ENCODE measurements at regions not wholly inside any gene's neighbourhood (a gene's known extent, or its start where the extent isn't known, plus 50 kb on each side); places are given as distances from the start of the nearest gene placed in this dataset.

DNA sequence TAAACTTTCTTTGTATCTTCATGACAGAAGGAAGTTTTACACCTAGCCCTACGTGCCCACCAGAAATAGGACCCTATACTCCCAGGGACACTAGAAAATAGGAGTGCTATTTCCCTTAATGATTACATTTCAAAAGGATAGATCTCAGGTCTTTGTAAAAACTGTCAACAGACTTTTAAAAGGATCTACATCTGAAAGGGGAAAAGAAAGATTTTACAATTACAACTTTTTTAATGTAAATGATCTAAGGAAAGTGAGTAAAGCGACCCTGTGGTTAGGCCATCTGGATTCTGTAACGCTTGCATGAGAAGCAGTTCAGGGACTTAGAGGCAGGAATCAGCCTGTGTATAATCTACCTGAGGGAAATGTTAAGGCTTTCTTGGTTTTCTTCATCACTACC lies 431.8 kb upstream of the MC4R start:
- no peak for DNase-seq

DNA sequence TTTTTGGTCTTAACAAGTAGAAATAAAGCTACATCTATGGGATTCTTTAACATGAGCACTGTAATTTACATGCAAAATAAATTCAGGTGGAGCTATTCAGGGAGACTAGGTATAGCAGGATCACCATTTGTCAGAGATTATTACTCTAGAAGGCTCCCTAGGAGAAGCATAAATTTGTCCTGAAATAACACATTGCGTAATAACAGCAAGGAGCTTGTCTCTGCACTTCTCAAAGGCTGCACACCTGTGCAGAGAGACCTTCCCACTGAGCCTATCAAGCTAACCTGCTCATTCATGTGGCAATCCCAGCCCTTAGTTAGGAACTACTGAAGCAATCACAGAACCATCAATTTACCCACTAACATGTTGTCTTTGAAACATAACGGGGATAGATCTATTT lies 437.4 kb upstream of the MC4R start:
- DNase-seq, result no peak

DNA sequence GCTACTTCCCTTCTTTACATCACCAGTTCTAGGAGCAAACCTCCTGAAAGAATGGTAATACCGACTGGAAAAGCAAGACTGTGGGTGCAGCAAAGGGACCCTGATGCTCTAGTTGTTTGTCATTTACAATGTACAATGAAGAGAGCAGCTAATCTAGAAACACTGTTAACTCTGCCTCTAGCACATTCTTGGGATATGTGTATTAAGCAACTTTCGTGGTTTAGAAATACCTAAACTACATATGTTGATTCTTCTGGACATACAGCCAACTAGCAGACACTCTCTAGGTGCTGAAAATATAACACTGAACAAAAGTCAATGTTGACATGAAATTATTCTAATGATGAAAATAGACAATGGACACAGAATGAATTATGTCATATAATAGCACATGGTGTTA lies 440.3 kb upstream of the MC4R start:
- no peak for DNase-seq

DNA sequence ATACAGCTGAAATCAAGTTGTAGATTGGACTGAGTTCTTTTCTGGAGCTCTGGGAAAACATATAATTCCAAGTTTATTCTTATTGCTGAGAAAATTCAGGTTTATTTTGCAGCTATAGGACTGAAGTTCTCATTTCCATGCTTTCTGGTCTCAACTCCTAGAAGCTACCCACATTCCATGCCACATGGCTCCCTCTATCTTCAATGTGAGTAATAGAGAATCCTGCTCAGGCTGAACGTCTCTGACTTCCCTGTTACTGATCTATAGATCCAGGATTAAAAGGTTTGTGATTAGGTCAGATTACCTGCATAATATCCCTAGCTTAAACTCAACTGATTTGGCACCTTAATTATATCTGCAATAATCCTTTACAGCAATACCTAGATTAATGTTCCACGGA lies 453.8 kb upstream of the MC4R start:
- no peak for DNase-seq

DNA sequence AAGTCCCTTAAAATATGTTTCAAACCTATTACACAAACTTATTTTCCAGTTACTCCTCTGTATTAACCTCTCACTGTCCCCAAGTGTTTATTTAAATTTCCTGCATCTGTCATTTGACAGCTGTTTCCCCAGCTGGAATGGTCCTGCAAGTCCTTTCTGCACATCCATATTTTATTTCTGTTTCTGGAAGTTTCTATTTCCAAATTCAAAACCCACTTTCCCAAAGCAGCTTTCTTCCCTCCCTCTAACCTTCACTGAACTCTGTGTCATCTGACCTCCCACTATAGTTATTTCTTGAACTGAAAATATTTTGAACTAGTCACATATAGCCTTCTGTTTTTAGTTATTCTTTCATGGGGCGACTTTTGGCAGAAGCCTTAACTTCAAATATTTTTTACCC lies 459.4 kb upstream of the MC4R start:
- DNase-seq, result no peak

DNA sequence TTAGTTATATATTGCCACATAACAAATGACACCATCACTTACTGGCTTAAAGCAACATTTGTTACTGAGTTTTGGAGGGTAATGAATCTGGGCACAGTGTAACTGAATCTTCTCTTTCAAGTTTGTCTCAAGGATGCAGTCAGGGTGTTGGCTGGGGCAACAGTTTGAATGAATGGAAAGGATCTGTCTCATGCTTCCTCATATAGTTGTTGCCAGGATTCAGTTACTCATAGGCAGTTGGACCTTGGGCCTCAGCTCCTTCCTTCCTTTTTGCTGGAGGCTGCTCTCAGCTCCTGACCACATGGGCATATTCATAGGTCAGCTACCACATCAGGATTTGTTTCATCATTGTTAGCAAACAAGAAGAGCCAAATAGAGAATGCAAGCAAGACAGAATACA lies 466.1 kb upstream of the MC4R start:
- peak in 1 of 3 donors; percentile 11 for DNase-seq

DNA sequence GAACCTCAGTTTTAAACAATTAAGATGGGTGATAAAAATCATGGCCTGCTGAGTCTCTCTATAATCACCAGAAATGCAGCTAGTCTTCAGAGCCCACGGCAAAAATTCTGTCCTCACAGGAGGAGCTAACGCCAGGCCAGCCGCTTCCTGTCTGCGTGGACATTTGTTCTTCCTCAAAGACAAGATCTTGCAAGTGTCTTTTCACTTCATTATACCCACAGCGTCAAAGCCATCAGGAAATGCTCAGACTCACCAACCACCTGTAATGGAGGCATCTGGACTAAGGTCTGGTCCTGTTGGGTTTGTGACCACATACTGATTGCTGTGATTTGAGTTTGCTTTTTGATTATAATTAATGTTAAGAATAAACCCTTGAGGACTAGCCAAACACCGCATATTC lies 473.8 kb upstream of the MC4R start:
- no peak for DNase-seq

DNA sequence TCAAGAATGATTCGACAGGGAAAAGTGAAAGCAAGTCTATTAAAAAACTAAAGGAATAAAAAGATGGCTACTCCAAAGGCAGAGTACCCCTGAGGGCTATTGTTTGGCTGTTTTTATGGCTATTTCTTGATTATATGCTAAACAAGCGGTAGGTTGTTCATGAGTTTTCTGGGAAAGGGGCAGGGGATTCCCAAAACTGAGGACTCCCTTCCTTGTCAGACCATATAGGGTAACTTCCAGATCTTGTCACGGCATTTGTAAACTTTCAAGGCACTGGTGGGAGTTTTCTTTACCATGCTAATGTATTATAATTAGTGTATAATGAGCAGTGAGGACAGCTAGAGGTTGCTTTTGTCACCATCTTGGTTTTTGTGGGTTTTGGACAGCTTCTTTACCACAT lies 474.9 kb upstream of the MC4R start:
- no peak for DNase-seq

DNA sequence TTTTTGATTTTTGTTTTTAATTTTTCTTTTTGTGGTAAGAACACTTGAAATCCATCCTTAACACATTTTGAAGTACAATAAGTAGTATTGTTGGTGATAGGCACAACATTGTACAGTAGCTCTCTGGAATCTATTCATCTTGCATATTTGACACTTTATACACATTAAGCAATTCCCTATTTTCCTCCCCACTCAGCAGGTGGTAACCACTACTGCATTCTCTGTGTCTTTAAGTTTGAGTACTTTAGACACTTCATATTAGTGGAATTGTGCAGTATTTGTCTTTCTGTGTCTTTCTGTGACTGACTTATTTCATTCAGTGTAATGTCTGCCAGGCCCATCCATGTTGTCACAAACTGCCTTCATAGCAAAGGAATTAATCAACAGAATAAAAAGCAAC lies 471.7 kb upstream of the CDH20 start:
- DNase-seq, result no peak

DNA sequence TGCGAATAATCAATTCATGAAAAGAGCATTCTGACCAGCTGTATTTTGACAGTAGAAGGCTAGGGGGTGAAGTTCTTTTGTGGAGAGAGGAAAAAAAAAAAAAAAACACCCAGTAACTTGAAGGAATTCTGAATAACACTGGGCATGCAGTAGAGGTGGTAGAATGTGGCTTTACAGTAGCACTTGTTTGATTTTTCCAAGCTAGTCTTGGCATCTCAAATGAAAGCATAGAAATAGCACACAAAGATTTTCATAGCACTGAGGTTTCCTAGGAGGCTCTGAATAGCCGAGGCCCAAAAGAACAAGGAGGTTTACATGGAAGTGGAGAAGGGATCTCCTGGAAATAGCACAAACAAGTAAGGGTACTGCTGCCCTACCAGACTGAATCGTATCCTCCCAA lies 470.2 kb upstream of the CDH20 start:
- no peak for DNase-seq

DNA sequence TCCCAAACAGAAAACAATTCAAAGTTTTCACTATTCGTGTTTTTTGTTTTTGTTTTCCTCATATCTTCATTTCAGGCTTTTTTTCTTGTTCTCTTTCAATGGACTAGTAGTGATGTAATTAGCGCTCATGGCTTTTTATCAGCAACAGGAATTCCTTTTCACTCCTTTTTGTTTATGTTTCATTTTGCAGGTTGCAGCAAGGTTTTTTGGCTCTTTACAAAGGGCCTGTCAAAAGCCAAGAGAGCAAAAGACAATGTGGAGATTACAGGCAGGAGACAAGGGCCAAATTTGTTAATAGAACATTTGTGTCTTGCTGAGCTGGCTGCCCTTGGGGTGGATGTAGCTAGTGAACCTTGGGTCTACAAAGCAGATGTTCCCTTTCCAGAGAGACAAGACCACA lies 467.4 kb upstream of the CDH20 start:
- no peak for DNase-seq

DNA sequence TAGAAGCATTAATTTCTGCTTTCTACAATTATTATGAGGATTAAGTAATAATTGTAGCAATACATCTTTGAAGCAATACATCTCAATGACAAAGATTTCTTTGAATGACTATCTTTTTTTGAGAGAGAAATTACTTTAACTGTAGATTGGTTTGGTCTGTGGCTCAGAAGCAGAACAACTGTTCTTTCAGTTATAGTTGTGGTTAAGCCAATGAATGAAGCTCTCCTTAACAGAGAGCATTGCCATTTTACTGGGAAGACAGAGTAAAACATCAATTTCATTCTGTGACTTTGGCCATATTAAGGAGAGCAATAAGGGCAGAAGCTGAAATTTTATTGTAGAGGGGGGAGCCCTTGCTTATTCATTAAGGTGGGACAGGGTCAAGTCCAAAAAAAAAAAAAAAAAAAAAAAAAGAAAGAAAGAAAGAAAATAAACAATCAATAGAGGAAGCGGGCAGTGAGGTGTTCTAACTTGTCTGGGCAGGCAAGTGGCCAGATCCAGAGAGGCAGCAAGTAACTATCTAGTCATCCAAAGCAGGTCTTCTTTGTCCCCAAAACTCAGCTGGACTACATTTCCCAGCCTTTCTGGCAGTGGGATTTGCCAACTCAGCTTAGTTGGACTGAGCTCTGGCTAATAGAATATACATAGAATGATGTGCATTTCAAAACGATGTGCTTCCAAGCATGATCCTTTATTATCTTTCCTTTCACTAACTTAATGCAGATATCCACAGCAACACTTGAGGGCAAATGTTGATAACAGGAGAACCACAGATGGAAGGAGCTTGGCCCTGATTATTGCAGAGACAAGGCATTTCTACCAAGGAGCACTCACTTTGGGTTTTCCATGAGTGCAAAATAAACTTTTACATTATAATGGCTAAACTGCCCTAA lies 462.7 kb upstream of the CDH20 start:
- DNase-seq, result no peak

DNA sequence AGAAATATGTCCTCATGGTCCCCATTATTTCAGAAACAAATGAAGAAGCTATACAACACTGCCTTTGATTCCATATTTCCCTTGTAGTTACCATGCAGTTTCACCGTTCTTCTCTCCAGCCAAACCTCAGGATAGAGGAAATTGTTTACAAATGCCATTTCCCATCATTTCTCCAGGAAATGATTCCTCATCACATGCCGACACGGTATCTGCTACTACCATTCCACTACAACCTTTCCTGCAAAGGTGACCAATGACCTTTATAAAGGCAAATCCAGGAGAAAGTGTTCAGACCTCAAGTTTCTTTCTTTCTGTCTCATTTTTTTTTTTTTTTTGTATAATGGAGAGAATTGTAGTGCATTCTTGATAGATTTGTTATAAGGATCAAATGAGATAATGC lies 460.8 kb upstream of the CDH20 start:
- no peak for DNase-seq

DNA sequence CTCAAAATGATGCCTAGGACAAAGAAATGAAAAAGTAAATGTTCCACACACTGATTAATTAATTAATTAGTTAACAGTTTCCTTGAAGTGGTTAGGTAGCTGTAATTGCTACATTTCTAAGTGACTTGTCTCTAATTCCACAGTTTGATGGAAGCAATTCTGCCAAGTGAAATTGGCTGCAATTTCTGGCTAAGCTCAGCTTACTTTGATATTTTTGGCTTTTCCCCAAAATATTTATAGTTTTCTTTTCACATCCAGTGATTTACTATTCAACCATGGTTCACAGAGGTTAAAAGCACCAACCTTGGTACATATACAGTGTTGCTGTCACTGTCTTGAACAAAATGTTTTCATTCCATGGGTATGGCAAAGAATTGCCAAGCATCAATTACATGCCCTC lies 459.5 kb upstream of the CDH20 start:
- no peak for DNase-seq

DNA sequence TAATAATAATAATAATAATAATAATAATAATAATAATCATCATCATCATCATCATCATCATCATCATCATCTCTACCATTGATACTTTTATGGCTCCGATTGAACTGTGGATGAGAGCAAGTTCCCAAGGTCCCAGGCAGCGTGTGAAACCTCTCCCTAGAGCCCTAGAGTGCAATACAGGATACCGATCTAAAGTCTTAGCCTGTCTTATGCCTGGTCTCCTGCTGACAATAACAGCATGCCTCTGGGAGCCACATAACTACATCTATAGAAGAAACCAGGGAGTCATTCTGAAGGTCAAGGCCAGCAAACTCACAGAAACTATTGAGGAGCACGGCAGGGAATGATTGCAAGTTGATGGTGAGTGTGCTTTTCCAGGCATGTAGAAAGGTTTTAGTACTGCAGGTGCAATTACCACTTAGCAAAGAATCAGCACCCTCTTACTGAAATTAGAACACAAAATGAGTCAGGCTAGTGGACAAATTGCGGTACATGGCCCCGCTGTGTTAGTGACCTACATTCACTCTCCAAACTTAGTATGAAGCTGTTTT lies 457.2 kb upstream of the CDH20 start:
- no peak for DNase-seq

DNA sequence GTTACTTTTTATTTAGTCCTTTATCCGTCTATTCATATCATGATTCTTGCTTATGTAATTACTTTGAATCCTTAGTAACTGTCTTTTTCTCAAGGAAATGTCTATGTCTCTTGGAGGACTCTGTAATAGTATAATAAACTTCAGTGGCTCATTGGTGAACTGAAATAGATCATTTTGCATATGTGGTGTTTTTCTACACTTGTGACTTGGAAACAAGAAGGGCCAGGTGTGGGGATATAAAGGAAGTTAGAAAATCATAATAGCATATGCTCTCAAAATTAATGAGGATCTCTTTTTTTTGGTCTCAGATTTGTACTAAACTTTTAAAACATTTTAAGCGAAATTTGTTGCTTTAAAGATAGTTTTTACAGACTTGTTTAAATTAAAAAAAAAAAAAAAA lies 453.0 kb upstream of the CDH20 start:
- no peak for DNase-seq

DNA sequence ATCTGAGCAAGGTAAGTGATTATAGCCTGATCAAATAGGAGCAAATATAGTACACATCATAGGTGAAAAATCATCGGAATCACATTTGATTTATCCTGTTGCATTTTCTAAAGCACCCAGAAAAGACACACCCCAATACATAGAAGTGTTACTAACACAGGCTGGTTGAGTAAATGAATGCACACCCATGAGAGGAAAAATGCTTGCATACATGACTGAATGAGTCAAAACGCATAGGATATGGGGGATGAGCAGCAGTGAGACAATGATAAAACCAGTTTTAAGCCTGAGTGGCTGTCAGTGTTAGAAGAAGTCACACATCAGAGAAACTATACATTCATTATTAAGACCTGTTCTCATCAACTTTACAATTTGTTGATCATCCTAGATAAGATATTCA lies 449.6 kb upstream of the CDH20 start:
- no peak for DNase-seq

DNA sequence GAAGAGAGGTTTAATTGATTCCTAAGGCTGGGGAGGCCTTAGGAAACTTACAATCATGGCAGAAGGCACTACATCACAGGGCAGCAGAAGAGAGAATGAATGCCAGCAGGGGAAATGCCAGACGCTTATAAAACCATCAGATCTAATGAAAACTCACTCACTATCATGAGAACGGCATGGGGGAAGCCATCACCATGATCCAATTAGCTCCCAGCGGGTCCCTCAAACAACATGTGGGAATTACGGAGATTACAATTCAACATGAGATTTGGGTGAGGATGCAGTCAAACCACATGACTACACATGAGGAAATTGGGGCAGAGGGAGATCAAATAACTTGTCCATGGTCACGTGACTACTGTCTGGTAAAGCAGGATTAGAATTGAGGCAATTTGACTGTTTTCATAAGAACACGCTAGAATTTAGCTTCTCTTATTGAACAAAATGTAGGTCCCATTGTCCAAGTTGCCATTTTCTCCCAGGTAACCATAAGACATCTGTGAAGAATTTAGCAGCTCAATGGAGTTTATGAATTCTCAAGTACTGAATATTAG lies 445.1 kb upstream of the CDH20 start:
- DNase-seq, result no peak

DNA sequence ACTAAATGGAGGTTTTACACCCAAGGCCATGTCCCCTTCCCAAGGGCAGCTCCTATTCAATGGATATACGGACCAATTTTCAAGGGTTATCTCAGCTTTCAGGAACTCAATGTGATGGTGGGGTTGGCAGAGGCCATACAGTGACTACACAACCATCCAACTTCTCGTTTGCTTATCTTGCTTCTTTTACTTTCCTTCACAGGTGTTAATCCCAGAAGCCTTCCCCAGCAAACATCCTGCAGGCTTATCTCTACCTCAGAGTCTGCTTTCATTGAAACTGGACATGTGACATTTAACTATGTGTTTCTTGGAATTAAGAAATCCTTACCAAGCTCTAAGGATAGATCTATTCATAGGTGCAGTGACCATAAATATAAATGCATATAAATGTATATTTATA lies 443.8 kb upstream of the CDH20 start:
- no peak for DNase-seq

DNA sequence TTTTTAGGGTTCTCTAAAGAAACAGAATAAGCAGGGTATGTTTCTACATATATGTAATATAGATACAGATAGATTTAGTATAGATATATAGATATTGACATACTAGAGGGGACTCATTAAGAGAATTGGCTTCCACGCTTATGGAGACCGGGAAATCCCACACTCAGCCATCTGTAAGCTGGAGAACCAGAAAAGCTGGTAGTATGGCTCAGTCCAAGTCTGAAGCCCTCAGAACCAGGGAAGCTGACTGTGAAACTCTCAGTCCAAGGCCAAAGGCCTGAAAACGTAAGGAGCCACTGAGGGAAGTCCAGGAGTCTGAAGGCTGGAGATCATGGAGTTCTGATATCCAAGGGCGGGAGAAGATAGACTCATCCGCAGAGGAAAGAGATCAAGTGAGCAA lies 441.3 kb upstream of the CDH20 start:
- no peak for DNase-seq

DNA sequence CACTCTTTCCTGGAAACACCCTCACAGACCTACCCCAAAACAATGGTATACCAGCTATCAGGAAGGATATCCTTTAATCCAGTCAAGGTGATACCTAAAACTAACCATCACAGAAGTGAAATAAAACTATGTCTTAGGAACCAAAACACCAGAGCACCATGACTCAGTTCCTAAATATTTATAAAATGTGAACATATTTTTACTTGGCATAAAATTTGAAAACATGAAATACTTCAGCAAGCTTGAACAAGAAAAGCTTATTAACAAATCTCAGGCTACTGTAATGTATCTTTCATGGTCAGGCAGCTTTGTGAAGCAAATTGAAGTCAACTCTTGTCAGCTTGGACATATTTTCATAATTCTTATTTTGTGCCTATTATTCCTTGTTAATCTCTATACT lies 440.8 kb upstream of the CDH20 start:
- DNase-seq, result no peak

DNA sequence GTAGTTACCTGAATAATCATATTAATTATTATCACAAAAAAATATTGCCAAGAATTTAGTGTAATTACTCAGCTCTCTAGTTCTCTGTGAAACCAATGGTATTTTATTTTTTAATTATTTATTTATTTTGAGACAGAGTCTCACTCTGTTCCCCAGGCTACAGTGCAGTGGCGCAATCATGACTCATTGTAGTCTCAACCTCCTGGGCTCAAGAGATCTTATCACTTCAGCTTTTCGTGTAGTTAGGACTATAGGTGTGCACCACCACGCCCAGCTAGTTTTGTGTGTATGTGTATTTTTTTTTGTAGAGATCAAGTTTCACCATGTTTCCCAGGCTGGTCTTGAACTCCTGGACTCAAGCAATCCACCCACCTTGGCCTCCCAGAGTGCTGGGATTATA lies 440.4 kb upstream of the CDH20 start:
- no peak for DNase-seq

DNA sequence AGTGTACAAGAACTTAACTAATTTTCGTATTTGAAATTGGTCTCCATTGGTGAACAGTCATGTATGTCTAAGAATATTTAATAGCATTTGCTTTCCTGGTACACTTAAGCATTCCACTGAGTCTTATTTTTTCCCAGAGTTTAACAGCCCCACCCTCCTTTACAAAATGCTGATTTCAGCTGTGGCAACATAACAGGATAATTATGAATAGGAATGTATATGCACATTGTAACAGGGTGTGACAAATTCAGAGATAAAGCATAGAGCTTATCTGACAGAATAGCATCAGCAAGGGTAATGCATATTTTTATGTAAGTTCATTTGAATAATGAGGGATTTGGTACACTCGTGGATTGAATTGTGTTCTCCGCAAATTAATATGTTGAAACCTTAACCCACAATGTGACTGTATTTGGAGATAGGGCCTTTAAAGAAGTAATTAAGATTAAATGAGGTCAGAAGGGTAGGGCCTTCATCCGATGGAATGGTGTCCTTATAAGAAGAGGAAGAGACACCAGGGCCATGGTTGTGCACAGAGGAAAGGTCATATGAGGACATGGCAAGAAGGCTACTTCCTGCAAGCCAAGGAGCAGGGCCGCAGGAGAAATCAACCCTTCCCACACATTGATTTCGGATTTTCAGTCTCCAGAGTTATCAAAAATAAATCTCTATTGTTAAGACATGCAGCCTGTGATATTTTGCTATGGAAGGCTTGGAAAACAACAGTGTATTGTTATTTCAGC lies 439.7 kb upstream of the CDH20 start:
- DNase-seq, result no peak

All from suppressor macrophage treated with lipopolysaccharide for 1 hour (primary cell).